ENCODE measurements at regions not wholly inside any gene's neighbourhood (a gene's known extent, or its start where the extent isn't known, plus 50 kb on each side); places are given as distances from the start of the nearest gene placed in this dataset.

GRCh38 chr11:96635655-96636054, 245.8 kb downstream of the JRKL start:
- TF ChIP-seq CTCF (IDR thresholded peaks at IDR 0.05) (no peak), EP300 (IDR thresholded peaks at IDR 0.05) (no peak)
